ENCODE measurements at regions not wholly inside any gene's neighbourhood (a gene's known extent, or its start where the extent isn't known, plus 50 kb on each side); places are given as distances from the start of the nearest gene placed in this dataset.
"Not testable (repeated sequence)": the region's sequence is repeated elsewhere in the genome, so short reads cannot be mapped to it uniquely, and the experiment has no call there.

- H3K27me3 Mint-ChIP-seq, result no peaks in the 10 kb centered on the region
- no peaks in the 10 kb centered on the region for H3K36me3 Mint-ChIP-seq (ENCODE audit: low read depth)
- no peak overlapping the region for H3K4me3 Mint-ChIP-seq
- no peak overlapping the region for H3K27ac Mint-ChIP-seq
- H3K9me3 Mint-ChIP-seq, result peaks cover 10% of the 10 kb centered on the region
- no peaks in the 10 kb centered on the region for H3K4me1 Mint-ChIP-seq (ENCODE audit: low read depth)
Observed at GRCh38 chr4:141540643-141541042, 95.7 kb upstream of the IL15 start.

GRCh38 chr4:141541851-141542250 lies 94.5 kb upstream of the IL15 start:
- no peaks in the 10 kb centered on the region for H3K27me3 Mint-ChIP-seq

GRCh38 chr4:141543176-141543575 lies 93.2 kb upstream of the IL15 start:
- peaks cover 7% of the 10 kb centered on the region for H3K9me3 Mint-ChIP-seq
- no peak overlapping the region for H3K27ac Mint-ChIP-seq
- H3K4me1 Mint-ChIP-seq (ENCODE audit: low read depth), result no peaks in the 10 kb centered on the region
- H3K36me3 Mint-ChIP-seq (ENCODE audit: low read depth), result no peaks in the 10 kb centered on the region
- no peak overlapping the region for H3K4me3 Mint-ChIP-seq
- no peaks in the 10 kb centered on the region for H3K27me3 Mint-ChIP-seq

More at GRCh38 chr4:141541851-141542250, 94.5 kb upstream of the IL15 start:
- H3K9me3 Mint-ChIP-seq, result peaks cover 14% of the 10 kb centered on the region
- no peak overlapping the region for H3K4me3 Mint-ChIP-seq
- no peaks in the 10 kb centered on the region for H3K4me1 Mint-ChIP-seq (ENCODE audit: low read depth)
- H3K36me3 Mint-ChIP-seq (ENCODE audit: low read depth), result no peaks in the 10 kb centered on the region
- no peak overlapping the region for H3K27ac Mint-ChIP-seq

- no peaks in the 10 kb centered on the region for H3K4me1 Mint-ChIP-seq (ENCODE audit: low read depth)
- peaks cover 4% of the 10 kb centered on the region for H3K9me3 Mint-ChIP-seq
- H3K27ac Mint-ChIP-seq, result no peak overlapping the region
- H3K36me3 Mint-ChIP-seq (ENCODE audit: low read depth), result no peaks in the 10 kb centered on the region
- no peaks in the 10 kb centered on the region for H3K27me3 Mint-ChIP-seq
- no peak overlapping the region for H3K4me3 Mint-ChIP-seq
Observed at GRCh38 chr4:141543706-141544105, 92.7 kb upstream of the IL15 start.

GRCh38 chr4:141548791-141549190 lies 87.6 kb upstream of the IL15 start:
- Mint-ChIP-seq H3K9me3 (peaks cover 12% of the 10 kb centered on the region), H3K36me3 (ENCODE audit: low read depth) (no peaks in the 10 kb centered on the region), H3K27me3 (no peaks in the 10 kb centered on the region), H3K27ac (no peak overlapping the region), H3K4me1 (ENCODE audit: low read depth) (no peaks in the 10 kb centered on the region), H3K4me3 (no peak overlapping the region)

GRCh38 chr4:141560056-141560455 lies 76.3 kb upstream of the IL15 start:
- Mint-ChIP-seq H3K27ac (no peak overlapping the region), H3K27me3 (no peaks in the 10 kb centered on the region), H3K4me3 (no peak overlapping the region), H3K4me1 (ENCODE audit: low read depth) (no peaks in the 10 kb centered on the region), H3K36me3 (ENCODE audit: low read depth) (no peaks in the 10 kb centered on the region), H3K9me3 (peaks cover 4% of the 10 kb centered on the region)

- H3K27ac Mint-ChIP-seq, result no peak overlapping the region
- H3K36me3 Mint-ChIP-seq (ENCODE audit: low read depth), result no peaks in the 10 kb centered on the region
- no peaks in the 10 kb centered on the region for H3K9me3 Mint-ChIP-seq
- H3K4me3 Mint-ChIP-seq, result no peak overlapping the region
- H3K4me1 Mint-ChIP-seq (ENCODE audit: low read depth), result no peaks in the 10 kb centered on the region
- no peaks in the 10 kb centered on the region for H3K27me3 Mint-ChIP-seq
Observed at GRCh38 chr4:141562649-141563048, 73.7 kb upstream of the IL15 start.

GRCh38 chr4:141563723-141564122 lies 72.7 kb upstream of the IL15 start:
- no peaks in the 10 kb centered on the region for H3K36me3 Mint-ChIP-seq (ENCODE audit: low read depth)
- no peak overlapping the region for H3K27ac Mint-ChIP-seq
- H3K4me1 Mint-ChIP-seq (ENCODE audit: low read depth), result no peaks in the 10 kb centered on the region
- H3K9me3 Mint-ChIP-seq, result no peaks in the 10 kb centered on the region
- no peak overlapping the region for H3K4me3 Mint-ChIP-seq
- no peaks in the 10 kb centered on the region for H3K27me3 Mint-ChIP-seq

- H3K4me1 Mint-ChIP-seq (ENCODE audit: low read depth); H3K27me3 Mint-ChIP-seq; H3K36me3 Mint-ChIP-seq (ENCODE audit: low read depth); H3K27ac Mint-ChIP-seq; H3K9me3 Mint-ChIP-seq; H3K4me3 Mint-ChIP-seq: not testable (repeated sequence)
Observed at GRCh38 chr4:141564961-141565360, 71.4 kb upstream of the IL15 start.

GRCh38 chr4:141565379-141566089 lies 70.8 kb upstream of the IL15 start:
- H3K4me1 Mint-ChIP-seq (ENCODE audit: low read depth), result no peaks in the 10 kb centered on the region
- no peaks in the 10 kb centered on the region for H3K27me3 Mint-ChIP-seq
- H3K9me3 Mint-ChIP-seq, result no peaks in the 10 kb centered on the region
- H3K36me3 Mint-ChIP-seq (ENCODE audit: low read depth), result no peaks in the 10 kb centered on the region
- H3K4me3 Mint-ChIP-seq, result no peak overlapping the region
- no peak overlapping the region for H3K27ac Mint-ChIP-seq

- Mint-ChIP-seq H3K27ac (no peak overlapping the region), H3K36me3 (ENCODE audit: low read depth) (no peaks in the 10 kb centered on the region), H3K4me1 (ENCODE audit: low read depth) (no peaks in the 10 kb centered on the region), H3K4me3 (no peak overlapping the region), H3K27me3 (no peaks in the 10 kb centered on the region), H3K9me3 (no peaks in the 10 kb centered on the region)
Observed at GRCh38 chr4:141567326-141567915, 69.0 kb upstream of the IL15 start.

- Mint-ChIP-seq H3K36me3 (ENCODE audit: low read depth) (no peaks in the 10 kb centered on the region), H3K4me1 (ENCODE audit: low read depth) (no peaks in the 10 kb centered on the region), H3K4me3 (no peak overlapping the region), H3K27ac (no peak overlapping the region), H3K9me3 (no peaks in the 10 kb centered on the region), H3K27me3 (no peaks in the 10 kb centered on the region)
Observed at GRCh38 chr4:141569141-141569540, 67.2 kb upstream of the IL15 start.

GRCh38 chr4:141570290-141570689 lies 66.1 kb upstream of the IL15 start:
- Mint-ChIP-seq H3K27me3 (no peaks in the 10 kb centered on the region), H3K9me3 (no peaks in the 10 kb centered on the region), H3K4me1 (ENCODE audit: low read depth) (no peaks in the 10 kb centered on the region), H3K36me3 (ENCODE audit: low read depth) (no peaks in the 10 kb centered on the region), H3K27ac (no peak overlapping the region), H3K4me3 (no peak overlapping the region)

- Mint-ChIP-seq H3K36me3 (ENCODE audit: low read depth) (no peaks in the 10 kb centered on the region), H3K9me3 (no peaks in the 10 kb centered on the region), H3K27ac (no peak overlapping the region), H3K27me3 (no peaks in the 10 kb centered on the region), H3K4me1 (ENCODE audit: low read depth) (no peaks in the 10 kb centered on the region), H3K4me3 (no peak overlapping the region)
Observed at GRCh38 chr4:141571362-141571761, 65.0 kb upstream of the IL15 start.

GRCh38 chr4:141571793-141572192 lies 64.6 kb upstream of the IL15 start:
- H3K4me1 Mint-ChIP-seq (ENCODE audit: low read depth), result no peaks in the 10 kb centered on the region
- H3K4me3 Mint-ChIP-seq, result no peak overlapping the region
- H3K36me3 Mint-ChIP-seq (ENCODE audit: low read depth), result no peaks in the 10 kb centered on the region
- no peak overlapping the region for H3K27ac Mint-ChIP-seq
- no peaks in the 10 kb centered on the region for H3K27me3 Mint-ChIP-seq
- H3K9me3 Mint-ChIP-seq, result no peaks in the 10 kb centered on the region

- H3K9me3 Mint-ChIP-seq, result no peaks in the 10 kb centered on the region
- H3K4me1 Mint-ChIP-seq (ENCODE audit: low read depth), result no peaks in the 10 kb centered on the region
- H3K27me3 Mint-ChIP-seq, result no peaks in the 10 kb centered on the region
- H3K4me3 Mint-ChIP-seq, result no peak overlapping the region
- no peaks in the 10 kb centered on the region for H3K36me3 Mint-ChIP-seq (ENCODE audit: low read depth)
- no peak overlapping the region for H3K27ac Mint-ChIP-seq
Observed at GRCh38 chr4:141573678-141574077, 62.7 kb upstream of the IL15 start.
